ENCODE measurements at regions not wholly inside any gene's neighbourhood (a gene's known extent, or its start where the extent isn't known, plus 50 kb on each side); places are given as distances from the start of the nearest gene placed in this dataset.

DNA sequence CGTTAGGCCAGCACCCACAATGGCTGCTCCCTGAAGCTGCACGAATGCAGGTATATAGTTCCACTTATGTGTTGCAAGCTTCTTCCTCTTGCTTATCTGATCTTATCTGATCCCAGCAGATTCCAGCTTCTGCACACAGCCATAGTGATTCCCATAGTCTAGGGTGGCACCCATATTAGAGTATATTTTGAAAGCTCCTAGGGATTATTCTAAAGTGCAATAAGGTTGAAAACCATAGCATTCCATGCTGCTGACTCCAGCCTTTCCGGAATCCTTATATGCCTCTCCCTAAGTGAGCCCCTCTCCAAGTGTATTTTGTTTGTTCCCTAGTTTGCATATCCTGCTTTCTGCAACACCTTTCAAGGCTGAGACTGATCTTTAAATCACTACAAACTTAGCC is 432.0 kb downstream of the SETD4 start:
- TF ChIP-seq, protein P1, sequence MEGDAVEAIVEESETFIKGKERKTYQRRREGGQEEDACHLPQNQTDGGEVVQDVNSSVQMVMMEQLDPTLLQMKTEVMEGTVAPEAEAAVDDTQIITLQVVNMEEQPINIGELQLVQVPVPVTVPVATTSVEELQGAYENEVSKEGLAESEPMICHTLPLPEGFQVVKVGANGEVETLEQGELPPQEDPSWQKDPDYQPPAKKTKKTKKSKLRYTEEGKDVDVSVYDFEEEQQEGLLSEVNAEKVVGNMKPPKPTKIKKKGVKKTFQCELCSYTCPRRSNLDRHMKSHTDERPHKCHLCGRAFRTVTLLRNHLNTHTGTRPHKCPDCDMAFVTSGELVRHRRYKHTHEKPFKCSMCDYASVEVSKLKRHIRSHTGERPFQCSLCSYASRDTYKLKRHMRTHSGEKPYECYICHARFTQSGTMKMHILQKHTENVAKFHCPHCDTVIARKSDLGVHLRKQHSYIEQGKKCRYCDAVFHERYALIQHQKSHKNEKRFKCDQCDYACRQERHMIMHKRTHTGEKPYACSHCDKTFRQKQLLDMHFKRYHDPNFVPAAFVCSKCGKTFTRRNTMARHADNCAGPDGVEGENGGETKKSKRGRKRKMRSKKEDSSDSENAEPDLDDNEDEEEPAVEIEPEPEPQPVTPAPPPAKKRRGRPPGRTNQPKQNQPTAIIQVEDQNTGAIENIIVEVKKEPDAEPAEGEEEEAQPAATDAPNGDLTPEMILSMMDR (IDR thresholded peaks at IDR 0.05): no peak

DNA sequence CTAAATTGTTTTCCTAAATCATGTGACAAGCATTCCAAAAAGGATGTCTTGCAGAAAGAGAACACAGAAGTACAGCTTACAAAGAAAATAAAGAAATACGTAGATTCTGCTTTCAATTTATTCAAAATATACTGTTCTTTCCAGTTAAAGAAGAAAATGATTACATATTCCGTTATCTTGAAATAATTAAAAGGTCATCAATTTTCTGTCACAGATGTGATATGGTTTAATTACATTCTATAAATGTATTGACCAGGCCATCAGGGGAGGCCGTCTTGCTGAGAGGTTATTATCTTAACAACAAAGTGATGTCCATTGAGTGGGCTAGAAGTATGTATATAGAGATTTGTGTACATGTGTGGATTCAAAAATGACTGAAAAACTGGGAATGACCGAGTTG is 432.9 kb downstream of the SETD4 start:
- TF ChIP-seq, protein P1 (IDR thresholded peaks at IDR 0.05): no peak

DNA sequence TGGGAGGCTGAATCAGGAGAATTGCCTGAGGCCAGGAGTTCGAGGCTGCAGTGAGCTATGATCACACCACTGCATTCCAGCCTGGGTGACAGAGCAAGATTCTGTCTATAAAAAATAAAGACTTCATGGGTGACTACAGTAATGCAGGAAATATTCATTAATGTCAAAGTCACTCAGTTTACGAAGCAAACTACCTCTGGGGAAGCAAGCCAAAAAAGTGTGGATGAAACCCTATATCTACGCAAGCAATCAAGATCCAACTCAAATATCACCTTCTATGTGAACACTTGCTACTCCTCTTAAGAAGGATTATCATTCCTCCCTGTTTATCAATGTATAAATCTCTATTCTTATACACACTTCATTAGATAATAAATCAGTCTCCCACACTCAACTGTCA is 434.8 kb downstream of the SETD4 start:
- TF ChIP-seq, protein P1 (IDR thresholded peaks at IDR 0.05): no peak

DNA sequence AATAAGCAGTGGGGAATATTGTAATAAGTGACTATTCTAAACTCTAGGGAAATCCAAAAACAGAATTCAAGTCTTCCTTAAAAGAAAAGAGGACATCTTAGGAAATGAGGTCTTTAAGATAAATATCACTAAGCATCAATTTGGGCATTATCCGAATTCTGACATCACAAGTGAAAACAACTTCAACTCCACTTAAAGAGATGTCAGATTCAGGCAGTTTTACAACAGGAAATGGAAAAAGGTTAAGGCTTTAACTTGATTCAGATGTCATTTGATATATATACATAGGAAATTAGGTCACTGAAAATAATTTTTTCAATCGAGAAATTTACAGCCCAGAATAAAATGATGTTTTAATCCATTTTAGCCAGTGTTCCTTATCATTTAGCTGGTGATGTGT is 435.4 kb downstream of the SETD4 start:
- TF ChIP-seq, protein P1 (IDR thresholded peaks at IDR 0.05): no peak

DNA sequence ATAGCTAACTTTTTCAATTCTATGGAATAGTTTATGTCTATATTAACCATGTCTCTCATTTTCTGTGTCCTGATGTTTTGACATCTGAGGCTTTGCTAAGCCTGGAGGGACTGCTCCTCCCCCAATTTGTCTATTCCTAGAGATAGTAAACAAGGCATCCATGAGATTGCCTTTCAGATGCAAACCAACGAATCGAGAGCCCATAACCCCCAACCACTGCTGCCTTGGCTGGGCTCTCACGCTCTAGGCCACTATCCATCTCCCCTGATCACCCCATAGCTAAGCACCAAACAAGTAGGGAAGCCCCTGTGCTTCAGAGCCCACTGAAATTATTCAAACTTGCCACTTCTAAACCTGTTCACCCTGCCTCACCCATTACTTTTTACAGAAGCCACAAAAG is 437.7 kb downstream of the SETD4 start:
- TF ChIP-seq, protein P1 (IDR thresholded peaks at IDR 0.05): no peak

DNA sequence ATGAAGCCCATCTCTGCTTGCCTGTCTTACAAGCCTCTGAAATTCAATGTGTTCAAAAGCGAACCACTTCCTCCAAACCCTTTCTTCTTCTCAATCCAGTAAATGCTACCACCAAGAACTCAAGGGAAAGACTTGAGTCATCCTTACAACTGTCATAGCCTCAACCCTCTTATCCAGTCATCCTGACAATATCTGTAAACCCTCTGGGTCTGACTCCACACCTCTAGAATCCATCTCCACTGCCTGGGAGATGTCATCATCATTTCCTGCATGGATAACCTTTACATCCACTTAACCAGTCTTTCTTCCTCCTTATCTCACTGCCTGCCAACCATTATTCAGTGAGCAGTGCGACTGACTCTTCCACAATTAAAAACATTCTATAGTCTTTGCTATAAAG is 441.1 kb downstream of the SETD4 start:
- TF ChIP-seq, protein P1 (IDR thresholded peaks at IDR 0.05): no peak

DNA sequence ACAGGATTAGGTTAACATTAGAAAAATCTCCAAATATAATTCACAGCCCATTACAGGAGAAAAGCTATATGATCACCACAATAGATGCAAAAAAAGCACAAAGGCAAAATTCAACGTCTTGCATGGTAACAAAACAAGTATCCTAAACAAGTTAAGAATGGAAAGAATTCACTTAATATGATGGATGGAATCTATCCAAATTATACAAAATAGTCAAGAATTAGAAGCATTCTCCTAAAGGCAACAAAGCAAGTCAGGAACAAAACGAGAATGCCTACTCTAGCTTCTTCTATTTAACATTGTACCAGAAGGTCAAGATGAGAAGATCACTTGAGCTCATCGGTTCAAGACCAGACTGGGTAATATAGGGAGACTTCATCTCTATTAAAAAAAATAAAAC is 442.8 kb downstream of the SETD4 start:
- TF ChIP-seq, protein P1 (IDR thresholded peaks at IDR 0.05): no peak

DNA sequence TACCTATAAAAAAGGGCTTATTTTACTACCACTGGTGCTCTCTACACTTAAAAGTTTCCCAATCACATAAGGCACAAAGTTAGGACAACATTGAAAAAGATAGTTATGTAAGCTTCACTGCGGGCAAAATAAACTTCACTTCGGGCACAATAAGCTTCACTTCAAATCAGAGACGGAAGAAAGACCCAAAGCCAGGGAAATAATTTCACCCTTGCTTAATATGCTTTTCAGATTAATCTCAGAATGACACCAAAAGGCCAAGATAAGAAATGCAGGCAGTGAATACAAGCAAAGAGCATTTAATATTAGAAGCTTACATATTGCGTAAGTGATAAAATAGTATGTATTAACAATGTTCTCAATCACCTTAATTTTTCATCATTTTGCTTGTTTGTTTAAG is 444.2 kb downstream of the SETD4 start:
- TF ChIP-seq, protein P1 (IDR thresholded peaks at IDR 0.05): peak; percentile 39; the same call in 1 of the 2 replicates
